ENCODE measurements at regions not wholly inside any gene's neighbourhood (a gene's known extent, or its start where the extent isn't known, plus 50 kb on each side); places are given as distances from the start of the nearest gene placed in this dataset.

DNA sequence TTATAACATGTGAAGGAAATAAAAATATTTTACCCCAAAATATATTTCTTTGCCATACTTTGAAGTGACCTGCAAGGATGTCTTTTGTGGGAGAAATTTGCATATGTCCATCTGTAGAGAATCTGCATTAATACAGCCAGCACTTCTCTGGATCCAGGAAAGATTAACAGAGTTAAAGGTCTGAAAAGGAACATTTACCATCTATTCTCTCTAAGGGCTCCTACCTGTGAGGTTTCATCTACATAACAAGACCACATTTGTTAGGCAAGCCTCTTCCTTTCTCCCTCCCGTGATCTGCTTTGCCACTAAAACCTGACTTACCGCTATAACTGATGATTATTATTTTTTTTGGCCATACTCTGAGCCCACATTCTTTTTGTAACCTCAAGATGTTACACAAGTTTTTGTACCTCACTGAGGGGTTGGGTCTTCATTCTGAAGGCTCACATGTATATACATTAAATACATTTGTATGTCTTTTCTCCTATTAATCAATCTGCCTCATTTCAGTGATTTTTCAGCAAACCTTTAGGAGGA lies 129.4 kb downstream of the AKR1D1 start (continued):
- TF ChIP-seq, protein P1, sequence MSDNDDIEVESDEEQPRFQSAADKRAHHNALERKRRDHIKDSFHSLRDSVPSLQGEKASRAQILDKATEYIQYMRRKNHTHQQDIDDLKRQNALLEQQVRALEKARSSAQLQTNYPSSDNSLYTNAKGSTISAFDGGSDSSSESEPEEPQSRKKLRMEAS (IDR thresholded peaks at IDR 0.05; ENCODE audit: low read depth, low read length), result no peak
- no peak for TF ChIP-seq RBBP5 (conservative IDR thresholded peaks at IDR 0.05)
- TF ChIP-seq TCF3 (IDR thresholded peaks at IDR 0.05; ENCODE audit: borderline replicate concordance, insufficient read depth, low read depth, low read length), result no peak
- TF ChIP-seq SMARCA5 (IDR thresholded peaks at IDR 0.05), result no peak
- TF ChIP-seq HCFC1 (IDR thresholded peaks at IDR 0.05; ENCODE audit: low read length), result no peak

DNA sequence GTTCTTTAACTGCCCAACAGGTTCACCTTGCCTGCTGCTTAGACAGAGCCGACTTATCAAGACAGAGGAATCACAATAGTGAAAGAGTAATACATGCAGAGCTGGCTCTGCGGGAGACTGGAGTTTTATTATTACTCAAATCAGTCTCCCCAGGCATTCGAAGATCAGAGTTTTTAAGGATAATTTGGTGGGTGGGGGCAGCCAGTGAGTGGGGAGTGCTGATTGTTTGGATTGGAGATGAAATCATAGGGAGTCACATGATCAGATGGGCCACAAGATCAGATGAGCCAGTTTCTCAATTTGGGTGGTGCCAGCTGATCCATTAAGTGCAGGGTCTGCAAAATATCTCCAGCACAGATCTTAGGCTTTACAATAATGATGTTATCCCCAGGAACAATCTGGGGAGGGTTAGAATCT lies 131.3 kb downstream of the AKR1D1 start:
- in situ Hi-C loops (cut with MboI), result no loop called here
- ATAC-seq (no peak), DNase-seq (ENCODE audit: low read depth, low spot score) (no peak), FAIRE-seq (no peak)
- Histone ChIP-seq H3K36me3 (ENCODE audit: control insufficient read depth in 2 of 2, insufficient read depth in 2 of 2, low read length in 1 of 2) (no peaks in the 10 kb centered on the region), H2AFZ (ENCODE audit: control insufficient read depth, low read depth, low read length) (no peak overlapping the region; the same call in 1 of the 2 replicates), H3K9ac (ENCODE audit: control insufficient read depth, insufficient read depth, low read length) (no peak overlapping the region), H3K27ac (ENCODE audit: control insufficient read depth, insufficient read depth) (no peak overlapping the region), H3K4me2 (ENCODE audit: control insufficient read depth, insufficient read depth) (no peak overlapping the region), H3K79me2 (ENCODE audit: control insufficient read depth, insufficient read depth, low read length) (no peaks in the 10 kb centered on the region), H3K27me3 (replicated peaks in 1 of 2; ENCODE audit: control insufficient read depth in 2 of 2, insufficient read depth in 2 of 2, low read length in 1 of 2) (no peaks in the 10 kb centered on the region), H3K4me3 (no peak overlapping the region), H4K20me1 (ENCODE audit: control insufficient read depth, insufficient read depth) (no peaks in the 10 kb centered on the region), H3K9me3 (replicated peaks; ENCODE audit: control insufficient read depth, insufficient read depth, low read length) (peaks cover 2% of the 10 kb centered on the region; the same call in 1 of the 3 replicates), H3K4me1 (ENCODE audit: control insufficient read depth, insufficient read depth, low read length) (no peaks in the 10 kb centered on the region)
- POLR2A ChIA-PET, result interaction anchor here (0.6 kb wide), 1 partner anchor 56 kb away, joined by 5 read pairs; no protein-coding TSS in a partner anchor
- WGBS (ENCODE audit: insufficient coverage, insufficient replicate concordance, low lambda C conversion rate, missing lambda C conversion rate), result 57% methylated on average over 3 of the region's 3 CpGs
- BruUV-seq (replicated peaks), result no TSS peak
- RAD21 ChIA-PET (ENCODE audit: unreplicated experiment), result no interaction called here
- SMC1A ChIA-PET (ENCODE audit: uncharacterized antibody, unreplicated experiment), result interaction anchor here (1.3 kb wide), 1 partner anchor 532 kb away, joined by 3 read pairs; no protein-coding TSS in a partner anchor
- CTCF ChIA-PET, result interaction anchor here (1.2 kb wide), 1 partner anchor 48 kb away, joined by 3 read pairs; no protein-coding TSS in a partner anchor
- intact Hi-C loops (cut with micrococcal nuclease; ENCODE audit: unreplicated experiment), result no loop called here
- TF ChIP-seq HDAC6 (IDR thresholded peaks at IDR 0.05; ENCODE audit: unreplicated experiment) (no peak), IKZF1 (conservative IDR thresholded peaks at IDR 0.05) (no peak), JUND (IDR thresholded peaks at IDR 0.05; ENCODE audit: low read depth, low read length) (no peak), SRF (IDR thresholded peaks at IDR 0.05; ENCODE audit: low read depth in 2 of 2, low read length in 2 of 2) (no peak), TCF7 (IDR thresholded peaks at IDR 0.05; ENCODE audit: borderline replicate concordance) (no peak), NR2C2 (IDR thresholded peaks at IDR 0.05; ENCODE audit: borderline replicate concordance, control insufficient read depth, insufficient read length, low read depth) (no peak), WRNIP1 (IDR thresholded peaks at IDR 0.05; ENCODE audit: borderline replicate concordance, low read depth, low read length) (no peak), TARDBP (IDR thresholded peaks at IDR 0.05; ENCODE audit: borderline replicate concordance) (no peak), BACH1 (IDR thresholded peaks at IDR 0.05; ENCODE audit: borderline replicate concordance) (no peak)
- TF ChIP-seq, protein P2, sequence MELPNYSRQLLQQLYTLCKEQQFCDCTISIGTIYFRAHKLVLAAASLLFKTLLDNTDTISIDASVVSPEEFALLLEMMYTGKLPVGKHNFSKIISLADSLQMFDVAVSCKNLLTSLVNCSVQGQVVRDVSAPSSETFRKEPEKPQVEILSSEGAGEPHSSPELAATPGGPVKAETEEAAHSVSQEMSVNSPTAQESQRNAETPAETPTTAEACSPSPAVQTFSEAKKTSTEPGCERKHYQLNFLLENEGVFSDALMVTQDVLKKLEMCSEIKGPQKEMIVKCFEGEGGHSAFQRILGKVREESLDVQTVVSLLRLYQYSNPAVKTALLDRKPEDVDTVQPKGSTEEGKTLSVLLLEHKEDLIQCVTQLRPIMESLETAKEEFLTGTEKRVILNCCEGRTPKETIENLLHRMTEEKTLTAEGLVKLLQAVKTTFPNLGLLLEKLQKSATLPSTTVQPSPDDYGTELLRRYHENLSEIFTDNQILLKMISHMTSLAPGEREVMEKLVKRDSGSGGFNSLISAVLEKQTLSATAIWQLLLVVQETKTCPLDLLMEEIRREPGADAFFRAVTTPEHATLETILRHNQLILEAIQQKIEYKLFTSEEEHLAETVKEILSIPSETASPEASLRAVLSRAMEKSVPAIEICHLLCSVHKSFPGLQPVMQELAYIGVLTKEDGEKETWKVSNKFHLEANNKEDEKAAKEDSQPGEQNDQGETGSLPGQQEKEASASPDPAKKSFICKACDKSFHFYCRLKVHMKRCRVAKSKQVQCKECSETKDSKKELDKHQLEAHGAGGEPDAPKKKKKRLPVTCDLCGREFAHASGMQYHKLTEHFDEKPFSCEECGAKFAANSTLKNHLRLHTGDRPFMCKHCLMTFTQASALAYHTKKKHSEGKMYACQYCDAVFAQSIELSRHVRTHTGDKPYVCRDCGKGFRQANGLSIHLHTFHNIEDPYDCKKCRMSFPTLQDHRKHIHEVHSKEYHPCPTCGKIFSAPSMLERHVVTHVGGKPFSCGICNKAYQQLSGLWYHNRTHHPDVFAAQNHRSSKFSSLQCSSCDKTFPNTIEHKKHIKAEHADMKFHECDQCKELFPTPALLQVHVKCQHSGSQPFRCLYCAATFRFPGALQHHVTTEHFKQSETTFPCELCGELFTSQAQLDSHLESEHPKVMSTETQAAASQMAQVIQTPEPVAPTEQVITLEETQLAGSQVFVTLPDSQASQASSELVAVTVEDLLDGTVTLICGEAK (IDR thresholded peaks at IDR 0.05; ENCODE audit: borderline replicate concordance), result no peak
- TF ChIP-seq, protein P3, sequence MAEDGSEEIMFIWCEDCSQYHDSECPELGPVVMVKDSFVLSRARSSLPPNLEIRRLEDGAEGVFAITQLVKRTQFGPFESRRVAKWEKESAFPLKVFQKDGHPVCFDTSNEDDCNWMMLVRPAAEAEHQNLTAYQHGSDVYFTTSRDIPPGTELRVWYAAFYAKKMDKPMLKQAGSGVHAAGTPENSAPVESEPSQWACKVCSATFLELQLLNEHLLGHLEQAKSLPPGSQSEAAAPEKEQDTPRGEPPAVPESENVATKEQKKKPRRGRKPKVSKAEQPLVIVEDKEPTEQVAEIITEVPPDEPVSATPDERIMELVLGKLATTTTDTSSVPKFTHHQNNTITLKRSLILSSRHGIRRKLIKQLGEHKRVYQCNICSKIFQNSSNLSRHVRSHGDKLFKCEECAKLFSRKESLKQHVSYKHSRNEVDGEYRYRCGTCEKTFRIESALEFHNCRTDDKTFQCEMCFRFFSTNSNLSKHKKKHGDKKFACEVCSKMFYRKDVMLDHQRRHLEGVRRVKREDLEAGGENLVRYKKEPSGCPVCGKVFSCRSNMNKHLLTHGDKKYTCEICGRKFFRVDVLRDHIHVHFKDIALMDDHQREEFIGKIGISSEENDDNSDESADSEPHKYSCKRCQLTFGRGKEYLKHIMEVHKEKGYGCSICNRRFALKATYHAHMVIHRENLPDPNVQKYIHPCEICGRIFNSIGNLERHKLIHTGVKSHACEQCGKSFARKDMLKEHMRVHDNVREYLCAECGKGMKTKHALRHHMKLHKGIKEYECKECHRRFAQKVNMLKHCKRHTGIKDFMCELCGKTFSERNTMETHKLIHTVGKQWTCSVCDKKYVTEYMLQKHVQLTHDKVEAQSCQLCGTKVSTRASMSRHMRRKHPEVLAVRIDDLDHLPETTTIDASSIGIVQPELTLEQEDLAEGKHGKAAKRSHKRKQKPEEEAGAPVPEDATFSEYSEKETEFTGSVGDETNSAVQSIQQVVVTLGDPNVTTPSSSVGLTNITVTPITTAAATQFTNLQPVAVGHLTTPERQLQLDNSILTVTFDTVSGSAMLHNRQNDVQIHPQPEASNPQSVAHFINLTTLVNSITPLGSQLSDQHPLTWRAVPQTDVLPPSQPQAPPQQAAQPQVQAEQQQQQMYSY (CRISPR knock-in tag; IDR thresholded peaks at IDR 0.05), result no peak
